HEK293 (cell line): ENCODE measurements at regions not wholly inside any gene's neighbourhood (a gene's known extent, or its start where the extent isn't known, plus 50 kb on each side); places are given as distances from the start of the nearest gene placed in this dataset.

ENCODE experiments used
- CTCF ChIP-seq: fragments of 450-650 bp; formaldehyde crosslinking; IDR thresholded peaks from 2 replicates; pipeline ENCODE4 v1.5.1; 2016; ENCODE audit warnings: missing biosample characterization, missing genetic modification characterization
- ZBTB20 ChIP-seq: fragments of 450-650 bp; formaldehyde crosslinking; IDR thresholded peaks from 2 replicates; pipeline ENCODE4 v1.5.1; 2016; ENCODE audit warnings: missing biosample characterization, missing genetic modification characterization
- ZEB2 ChIP-seq: fragments of 450-650 bp; formaldehyde crosslinking; IDR thresholded peaks from 2 replicates; pipeline ENCODE4 v1.5.1; 2016; ENCODE audit warnings: missing biosample characterization, missing genetic modification characterization
- ZNF133 ChIP-seq: fragments of 450-650 bp; formaldehyde crosslinking; IDR thresholded peaks from 2 replicates; pipeline ENCODE4 v1.5.1; 2016; ENCODE audit warnings: missing biosample characterization, missing genetic modification characterization
- ZNF211 ChIP-seq: fragments of 450-650 bp; formaldehyde crosslinking; IDR thresholded peaks from 2 replicates; pipeline ENCODE4 v1.5.1; 2016; ENCODE audit warnings: low read depth, missing biosample characterization, missing genetic modification characterization
- ZNF221 ChIP-seq: fragments of 450-650 bp; formaldehyde crosslinking; IDR thresholded peaks from 2 replicates; pipeline ENCODE4 v1.5.1; 2017; ENCODE audit warnings: missing biosample characterization, missing genetic modification characterization, borderline replicate concordance
- ZNF23 ChIP-seq: fragments of 450-650 bp; formaldehyde crosslinking; IDR thresholded peaks from 2 replicates; pipeline ENCODE4 v1.5.1; 2016; ENCODE audit warnings: missing biosample characterization, missing genetic modification characterization, borderline replicate concordance
- ZNF239 ChIP-seq: fragments of 450-650 bp; formaldehyde crosslinking; IDR thresholded peaks from 2 replicates; pipeline ENCODE4 v1.5.1; 2016; ENCODE audit warnings: missing biosample characterization, missing genetic modification characterization
- ZNF274 ChIP-seq, 2 experiments: fragments of 200-500 bp in 1 of 2; fragments of 450-650 bp in 1 of 2; sonication (Bioruptor generic) in 1 of 2; formaldehyde crosslinking in 1 of 2; IDR thresholded peaks; 2 replicates each; pipeline versions ENCODE4 v1.5.1 to v1.6.1; 2014 to 2016; ENCODE audit warnings: borderline replicate concordance in 1 of 2, inconsistent platforms in 1 of 2, low read length in 1 of 2, missing biosample characterization in 1 of 2, missing genetic modification characterization in 1 of 2
- ZNF777 ChIP-seq: fragments of 450-650 bp; formaldehyde crosslinking; IDR thresholded peaks from 2 replicates; pipeline ENCODE4 v1.5.1; 2017; ENCODE audit warnings: missing biosample characterization, missing genetic modification characterization, borderline replicate concordance
- TF ChIP-seq, protein P1 (sequence below): fragments of 450-650 bp; formaldehyde crosslinking; IDR thresholded peaks from 2 replicates; pipeline ENCODE4 v1.5.1; 2016; ENCODE audit warnings: missing biosample characterization, missing genetic modification characterization
- TF ChIP-seq, protein P2 (sequence below): fragments of 450-650 bp; formaldehyde crosslinking; IDR thresholded peaks from 2 replicates; pipeline ENCODE4 v1.5.1; 2016; ENCODE audit warnings: missing biosample characterization, missing genetic modification characterization

DNA sequence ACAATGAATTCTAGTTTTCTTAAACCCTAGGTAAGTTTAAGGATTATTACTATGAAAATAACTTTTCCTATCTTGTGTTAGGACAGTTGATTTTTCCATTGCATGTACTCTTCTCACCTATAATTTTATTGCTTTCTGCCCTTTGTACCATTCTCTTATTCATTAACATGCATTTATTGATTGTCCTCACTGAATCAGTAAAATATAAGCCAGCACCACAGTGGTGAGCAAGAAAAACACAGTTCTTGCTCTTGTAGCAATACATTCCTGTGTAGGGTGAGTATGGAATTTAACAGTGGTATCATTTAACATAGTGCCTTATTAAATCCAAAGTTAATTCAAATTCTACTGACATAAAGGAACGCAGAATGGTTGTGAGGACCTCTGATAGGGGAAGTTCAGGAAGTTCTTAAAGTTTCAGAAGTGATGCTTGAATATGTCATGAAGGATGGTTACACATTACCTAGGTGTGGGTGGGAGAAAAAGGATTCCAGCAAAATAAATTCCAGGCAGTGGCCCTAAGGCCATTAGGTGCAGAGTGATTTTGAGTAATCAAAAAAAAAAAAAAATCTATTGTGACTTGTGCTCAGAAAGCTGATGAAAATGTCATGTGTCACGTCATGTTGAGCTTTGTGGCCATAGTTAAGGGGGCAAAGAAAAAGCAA, 104.7 kb upstream of the DSEL start:
- TF ChIP-seq ZNF239 (tag by site-specific recombination), result no peak
- no peak for TF ChIP-seq CTCF
- no peak for TF ChIP-seq ZBTB20 (tag by site-specific recombination)
- TF ChIP-seq ZNF777, result no peak
- TF ChIP-seq ZNF133 (tag by site-specific recombination), result no peak
- no peak for TF ChIP-seq ZNF274 (IDR thresholded peaks at IDR 0.05; ENCODE audit: low read length)
- TF ChIP-seq ZNF274 (tag by site-specific recombination; IDR thresholded peaks at IDR 0.05; ENCODE audit: borderline replicate concordance), result no peak
- no peak for TF ChIP-seq ZNF211 (tag by site-specific recombination)
- TF ChIP-seq, protein P1, sequence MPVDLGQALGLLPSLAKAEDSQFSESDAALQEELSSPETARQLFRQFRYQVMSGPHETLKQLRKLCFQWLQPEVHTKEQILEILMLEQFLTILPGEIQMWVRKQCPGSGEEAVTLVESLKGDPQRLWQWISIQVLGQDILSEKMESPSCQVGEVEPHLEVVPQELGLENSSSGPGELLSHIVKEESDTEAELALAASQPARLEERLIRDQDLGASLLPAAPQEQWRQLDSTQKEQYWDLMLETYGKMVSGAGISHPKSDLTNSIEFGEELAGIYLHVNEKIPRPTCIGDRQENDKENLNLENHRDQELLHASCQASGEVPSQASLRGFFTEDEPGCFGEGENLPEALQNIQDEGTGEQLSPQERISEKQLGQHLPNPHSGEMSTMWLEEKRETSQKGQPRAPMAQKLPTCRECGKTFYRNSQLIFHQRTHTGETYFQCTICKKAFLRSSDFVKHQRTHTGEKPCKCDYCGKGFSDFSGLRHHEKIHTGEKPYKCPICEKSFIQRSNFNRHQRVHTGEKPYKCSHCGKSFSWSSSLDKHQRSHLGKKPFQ, result no peak
- TF ChIP-seq ZEB2, result no peak
- TF ChIP-seq, protein P2, sequence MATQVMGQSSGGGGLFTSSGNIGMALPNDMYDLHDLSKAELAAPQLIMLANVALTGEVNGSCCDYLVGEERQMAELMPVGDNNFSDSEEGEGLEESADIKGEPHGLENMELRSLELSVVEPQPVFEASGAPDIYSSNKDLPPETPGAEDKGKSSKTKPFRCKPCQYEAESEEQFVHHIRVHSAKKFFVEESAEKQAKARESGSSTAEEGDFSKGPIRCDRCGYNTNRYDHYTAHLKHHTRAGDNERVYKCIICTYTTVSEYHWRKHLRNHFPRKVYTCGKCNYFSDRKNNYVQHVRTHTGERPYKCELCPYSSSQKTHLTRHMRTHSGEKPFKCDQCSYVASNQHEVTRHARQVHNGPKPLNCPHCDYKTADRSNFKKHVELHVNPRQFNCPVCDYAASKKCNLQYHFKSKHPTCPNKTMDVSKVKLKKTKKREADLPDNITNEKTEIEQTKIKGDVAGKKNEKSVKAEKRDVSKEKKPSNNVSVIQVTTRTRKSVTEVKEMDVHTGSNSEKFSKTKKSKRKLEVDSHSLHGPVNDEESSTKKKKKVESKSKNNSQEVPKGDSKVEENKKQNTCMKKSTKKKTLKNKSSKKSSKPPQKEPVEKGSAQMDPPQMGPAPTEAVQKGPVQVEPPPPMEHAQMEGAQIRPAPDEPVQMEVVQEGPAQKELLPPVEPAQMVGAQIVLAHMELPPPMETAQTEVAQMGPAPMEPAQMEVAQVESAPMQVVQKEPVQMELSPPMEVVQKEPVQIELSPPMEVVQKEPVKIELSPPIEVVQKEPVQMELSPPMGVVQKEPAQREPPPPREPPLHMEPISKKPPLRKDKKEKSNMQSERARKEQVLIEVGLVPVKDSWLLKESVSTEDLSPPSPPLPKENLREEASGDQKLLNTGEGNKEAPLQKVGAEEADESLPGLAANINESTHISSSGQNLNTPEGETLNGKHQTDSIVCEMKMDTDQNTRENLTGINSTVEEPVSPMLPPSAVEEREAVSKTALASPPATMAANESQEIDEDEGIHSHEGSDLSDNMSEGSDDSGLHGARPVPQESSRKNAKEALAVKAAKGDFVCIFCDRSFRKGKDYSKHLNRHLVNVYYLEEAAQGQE, result no peak
- no peak for TF ChIP-seq ZNF221 (tag by site-specific recombination)
- TF ChIP-seq ZNF23, result no peak
